ENCODE measurements at regions not wholly inside any gene's neighbourhood (a gene's known extent, or its start where the extent isn't known, plus 50 kb on each side); places are given as distances from the start of the nearest gene placed in this dataset.

DNA sequence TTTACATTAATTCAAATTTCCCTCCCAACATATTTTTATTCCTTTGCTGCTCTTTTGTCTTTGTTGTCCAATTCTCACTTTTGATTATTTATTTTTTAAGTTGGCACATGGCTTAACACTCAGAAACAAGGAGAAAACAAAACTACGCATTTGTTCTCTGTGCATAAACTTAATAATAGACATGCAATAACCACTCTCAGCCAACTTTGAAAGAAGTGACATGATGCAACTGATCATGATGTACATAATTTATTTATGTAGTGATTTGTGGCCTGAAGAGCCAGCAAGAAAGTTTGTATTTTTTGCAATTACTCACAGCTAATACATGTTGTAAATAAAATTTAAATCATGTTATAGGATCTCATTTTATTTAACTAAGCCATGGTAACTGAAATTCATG, 942.8 kb upstream of the PIK3C3 start:
- FAIRE-seq: no peak

- no peak for FAIRE-seq
Observed at GRCh38 chr18:41009926-41010325, 945.1 kb upstream of the PIK3C3 start.

DNA sequence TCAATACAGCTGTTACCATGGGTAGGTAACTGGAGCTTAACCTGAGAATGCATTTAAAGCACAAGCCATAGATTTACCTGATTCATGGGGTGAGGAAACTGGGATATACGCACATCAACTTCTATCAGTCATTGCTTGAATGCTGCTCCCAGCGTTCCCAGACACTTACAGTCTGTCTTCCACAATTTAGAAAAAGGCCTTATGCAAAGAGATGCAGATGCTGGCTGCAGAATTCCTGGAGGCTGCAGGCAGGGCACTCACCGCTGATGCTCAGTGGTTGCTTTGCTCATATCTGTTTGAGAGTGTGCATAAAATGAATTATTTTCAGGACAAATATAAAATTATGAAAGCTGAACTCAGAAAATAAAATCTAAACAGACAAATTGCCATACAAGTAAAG, 950.7 kb upstream of the PIK3C3 start:
- no peak for FAIRE-seq

DNA sequence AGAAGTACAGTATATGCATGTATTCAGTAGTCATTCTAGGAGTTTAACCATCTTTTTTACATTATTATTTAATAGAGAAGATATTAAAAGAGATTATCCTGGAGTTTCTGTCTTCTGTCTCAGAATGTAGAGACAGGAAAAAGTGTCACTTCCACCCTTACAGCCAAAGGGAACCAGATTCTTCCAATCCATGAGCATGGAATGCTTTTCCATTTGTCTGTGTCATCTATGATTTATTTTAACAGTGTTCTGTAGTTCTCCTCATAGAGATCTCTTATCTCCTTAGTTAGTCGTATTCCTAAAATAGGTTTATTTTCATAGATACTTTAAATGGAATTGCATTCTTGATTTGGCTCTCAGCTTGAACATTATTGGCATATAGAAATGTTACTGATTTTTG, 959.5 kb upstream of the PIK3C3 start:
- no peak for FAIRE-seq

GRCh38 chr18:40993363-40993762, 961.7 kb upstream of the PIK3C3 start:
- no peak for FAIRE-seq

DNA sequence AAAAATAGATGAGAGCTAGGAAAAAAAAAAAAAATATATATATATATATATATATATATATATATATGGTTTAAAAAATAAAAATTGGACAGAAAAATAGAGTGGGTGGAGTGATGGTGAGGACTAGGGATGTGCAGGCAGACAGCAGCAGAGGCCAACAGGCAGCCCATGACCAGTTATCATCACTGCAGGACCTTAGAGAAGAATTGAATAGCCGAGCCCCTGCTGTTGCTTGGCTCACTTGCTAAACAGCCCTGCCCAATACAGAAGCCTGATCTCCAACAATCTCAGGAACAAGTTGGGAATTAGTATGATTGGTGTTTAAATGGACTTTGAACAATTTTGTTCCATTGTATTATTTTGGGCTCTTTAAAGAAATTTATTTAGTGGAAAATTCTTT, 967.5 kb upstream of the PIK3C3 start:
- FAIRE-seq: no peak

- FAIRE-seq: no peak
Observed at GRCh38 chr18:40985436-40985835, 969.6 kb upstream of the PIK3C3 start.

GRCh38 chr18:40984856-40985255, 970.2 kb upstream of the PIK3C3 start:
- no peak for FAIRE-seq

GRCh38 chr18:40983835-40984234, 971.2 kb upstream of the PIK3C3 start:
- FAIRE-seq: no peak

DNA sequence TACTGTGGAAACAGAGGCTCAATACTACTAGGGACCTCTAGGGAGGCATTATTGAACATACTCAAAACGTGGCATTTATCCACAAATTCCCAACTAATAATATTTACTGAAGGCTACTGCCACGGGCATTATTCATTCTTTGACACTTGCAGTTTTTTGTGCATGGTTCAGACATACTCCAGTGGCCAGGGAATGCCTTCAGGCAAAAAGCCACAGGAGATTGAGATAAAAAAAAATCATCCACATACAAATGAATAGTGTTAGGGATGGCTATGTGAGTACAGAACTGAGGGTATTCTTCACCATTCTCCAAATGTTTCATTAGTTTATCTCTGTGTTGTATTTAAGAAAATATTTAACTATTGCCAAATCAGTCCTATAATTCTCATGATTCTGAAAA, 974.9 kb upstream of the PIK3C3 start:
- no peak for FAIRE-seq

DNA sequence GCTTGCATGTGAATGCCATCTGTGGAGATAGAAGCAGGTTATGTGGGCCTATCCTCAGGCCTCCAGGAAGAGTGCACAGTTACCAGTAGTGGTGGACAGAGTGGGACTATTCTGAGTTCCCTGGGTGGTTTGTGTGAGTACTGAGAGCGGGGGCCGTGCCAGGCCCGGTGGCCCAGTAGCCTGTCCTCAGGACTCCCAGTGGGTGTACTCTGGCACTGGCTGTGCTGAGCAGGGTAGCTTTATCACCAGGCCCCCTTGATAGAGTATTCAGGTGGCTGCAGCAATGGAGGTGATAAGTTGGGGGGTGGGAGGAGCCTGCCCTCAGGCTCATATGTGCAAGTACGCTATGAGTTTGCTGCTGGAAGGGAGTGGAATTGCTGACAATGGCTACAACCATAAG, 979.0 kb upstream of the PIK3C3 start:
- FAIRE-seq: no peak

- no peak for FAIRE-seq
Observed at GRCh38 chr18:40974448-40974847, 980.6 kb upstream of the PIK3C3 start.

- no peak for FAIRE-seq
Observed at GRCh38 chr18:40962784-40963183, 992.2 kb upstream of the PIK3C3 start.

DNA sequence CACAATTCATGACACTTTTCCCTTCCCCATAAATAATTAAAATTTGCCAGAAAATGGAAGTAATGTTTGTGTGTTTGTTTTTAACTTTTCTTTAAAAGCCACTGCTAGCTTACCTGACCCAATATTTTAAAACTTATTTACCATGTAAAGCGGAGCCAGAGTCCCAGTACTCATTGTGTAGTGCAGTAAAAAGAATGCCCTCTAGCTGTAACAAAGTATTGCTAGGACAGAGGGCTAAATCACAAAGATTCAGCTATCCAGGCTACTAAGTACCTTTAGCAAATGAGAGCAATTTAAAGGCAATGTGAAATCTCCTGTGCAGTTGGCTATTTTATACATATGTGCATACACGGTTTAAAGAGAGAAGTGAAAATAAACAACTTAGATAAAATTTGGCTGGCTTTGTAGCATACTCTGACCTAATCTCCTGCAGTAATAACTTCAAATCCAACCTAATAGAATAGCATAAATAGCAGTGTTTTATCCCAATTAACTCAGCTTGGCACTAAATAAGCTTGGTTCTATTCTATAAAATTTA, 997.4 kb upstream of the PIK3C3 start:
- FAIRE-seq: no peak

DNA sequence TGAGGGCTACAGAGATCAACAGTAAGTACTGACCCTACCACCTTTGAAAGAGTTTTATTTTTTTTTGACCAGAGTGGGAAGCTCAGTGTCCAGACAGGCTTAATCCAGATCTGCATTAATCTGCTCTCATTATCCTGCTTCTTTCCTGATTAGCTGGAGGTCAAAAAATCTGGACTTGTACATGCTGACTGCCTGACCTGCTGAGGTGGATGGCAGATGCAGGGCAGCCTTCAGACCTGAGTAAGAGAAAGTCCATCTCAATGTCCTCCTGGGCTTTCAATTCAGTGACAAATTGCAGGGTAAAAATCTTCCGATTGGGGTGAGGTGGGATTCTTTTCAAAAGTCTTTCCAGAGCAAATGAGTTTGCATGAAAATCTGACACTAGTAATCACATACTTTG, 998.8 kb upstream of the PIK3C3 start:
- no peak for FAIRE-seq

DNA sequence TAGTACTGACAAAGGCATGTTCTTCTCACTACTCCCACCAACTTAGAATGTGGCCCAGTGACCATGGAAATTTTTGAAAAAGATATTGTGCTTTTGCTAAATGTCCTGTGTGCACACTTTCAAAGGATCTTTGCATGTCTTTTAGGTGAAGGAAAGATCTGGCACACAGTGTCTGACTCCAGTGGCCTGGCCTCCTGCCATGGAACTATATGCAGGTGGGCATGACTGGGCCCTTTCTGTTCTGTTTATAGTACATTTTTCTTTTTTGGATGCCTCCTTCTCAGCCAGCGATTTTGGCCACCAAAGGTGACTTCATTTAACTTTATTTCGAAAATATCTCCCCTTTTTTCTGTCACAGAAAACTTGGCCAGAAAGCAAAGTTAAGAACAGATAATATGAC, 999.7 kb upstream of the PIK3C3 start:
- FAIRE-seq: no peak

GRCh38 chr18:40949114-40949950, 1005.7 kb upstream of the PIK3C3 start:
- no peak for FAIRE-seq

GRCh38 chr18:40944576-40944975, 1010.5 kb upstream of the PIK3C3 start:
- no peak for FAIRE-seq

GRCh38 chr18:40939656-40940515, 1015.1 kb upstream of the PIK3C3 start:
- no peak for FAIRE-seq

- no peak for FAIRE-seq
Observed at GRCh38 chr18:40938615-40939014, 1016.4 kb upstream of the PIK3C3 start.

GRCh38 chr18:40937386-40937785, 1017.6 kb upstream of the PIK3C3 start:
- FAIRE-seq: no peak

- no peak for FAIRE-seq
Observed at GRCh38 chr18:40935423-40935822, 1019.6 kb upstream of the PIK3C3 start.

GRCh38 chr18:40932862-40933261, 1022.2 kb upstream of the PIK3C3 start:
- no peak for FAIRE-seq

Measured in TTC549 (cell line).